ENCODE measurements at regions not wholly inside any gene's neighbourhood (a gene's known extent, or its start where the extent isn't known, plus 50 kb on each side); places are given as distances from the start of the nearest gene placed in this dataset.
"Not testable (repeated sequence)": the region's sequence is repeated elsewhere in the genome, so short reads cannot be mapped to it uniquely, and the experiment has no call there.

GRCh38 chr1:229005556-229005955 is 265.4 kb upstream of the RAB4A start:
- no peak for TF ChIP-seq CTCF (IDR thresholded peaks at IDR 0.05; ENCODE audit: low read depth, low read length, missing control alignments)

DNA sequence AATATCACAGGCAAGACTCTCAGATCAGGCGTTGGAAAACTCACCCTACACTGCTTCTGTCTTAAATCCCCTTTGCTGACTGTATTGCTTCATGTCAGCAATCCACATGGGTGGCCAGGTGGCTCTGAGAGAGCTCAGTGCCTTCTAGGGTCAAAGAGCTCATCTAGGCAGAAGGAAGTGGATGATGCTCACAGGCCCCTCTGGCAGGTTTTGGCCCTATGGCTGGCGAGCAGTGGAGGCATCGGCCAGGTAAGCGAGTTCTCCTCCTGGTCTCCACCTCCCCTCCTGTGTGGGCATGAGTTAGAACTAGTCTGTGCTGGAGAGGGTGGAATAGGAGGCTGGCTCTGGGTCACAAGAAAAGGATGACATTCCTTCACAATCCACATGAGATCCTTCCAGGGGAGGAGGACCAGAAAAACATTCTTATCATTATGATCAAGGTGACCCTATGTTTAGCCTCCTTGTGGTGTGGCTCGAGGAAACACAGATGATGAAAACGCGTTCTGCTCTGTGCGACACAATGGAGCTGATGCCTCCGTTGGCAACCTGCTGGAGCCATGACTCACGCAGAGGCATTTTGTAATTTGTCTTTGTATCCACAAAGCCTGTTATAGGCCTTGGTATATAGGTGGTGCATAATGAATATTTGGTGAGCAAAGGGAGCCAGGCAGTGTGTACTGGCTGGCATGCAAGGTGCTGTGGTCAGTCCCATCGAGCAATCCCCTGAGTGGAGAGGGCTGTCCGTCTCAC is 264.6 kb upstream of the RAB4A start:
- H3K4me3 ChIP-seq (replicated peaks; ENCODE audit: low read depth, low read length): no peak overlapping the region
- no peak for TF ChIP-seq CTCF (IDR thresholded peaks at IDR 0.05; ENCODE audit: low read depth, low read length, missing control alignments)
- DNase-seq (ENCODE audit: extremely low read depth, low read depth): no peak

More at GRCh38 chr1:229005556-229005955, 265.4 kb upstream of the RAB4A start:
- no peak overlapping the region for H3K4me3 ChIP-seq (replicated peaks; ENCODE audit: low read depth, low read length)
- DNase-seq (ENCODE audit: extremely low read depth, low read depth): no peak

- no peak for TF ChIP-seq CTCF (IDR thresholded peaks at IDR 0.05; ENCODE audit: low read depth, low read length, missing control alignments)
- H3K4me3 ChIP-seq (replicated peaks; ENCODE audit: low read depth, low read length): no peak overlapping the region
- DNase-seq (ENCODE audit: extremely low read depth, low read depth): no peak
These were observed 263.7 kb upstream of the RAB4A start for GRCh38 chr1:229007167-229007566.

- DNase-seq (ENCODE audit: extremely low read depth, low read depth): no peak
- H3K4me3 ChIP-seq (replicated peaks; ENCODE audit: low read depth, low read length): no peak overlapping the region
- TF ChIP-seq CTCF (IDR thresholded peaks at IDR 0.05; ENCODE audit: low read depth, low read length, missing control alignments): no peak
These were observed 263.2 kb upstream of the RAB4A start for GRCh38 chr1:229007701-229008100.

GRCh38 chr1:229008347-229008746 is 262.6 kb upstream of the RAB4A start:
- DNase-seq (ENCODE audit: extremely low read depth, low read depth); H3K4me3 ChIP-seq (replicated peaks; ENCODE audit: low read depth, low read length): not testable (repeated sequence)

DNA sequence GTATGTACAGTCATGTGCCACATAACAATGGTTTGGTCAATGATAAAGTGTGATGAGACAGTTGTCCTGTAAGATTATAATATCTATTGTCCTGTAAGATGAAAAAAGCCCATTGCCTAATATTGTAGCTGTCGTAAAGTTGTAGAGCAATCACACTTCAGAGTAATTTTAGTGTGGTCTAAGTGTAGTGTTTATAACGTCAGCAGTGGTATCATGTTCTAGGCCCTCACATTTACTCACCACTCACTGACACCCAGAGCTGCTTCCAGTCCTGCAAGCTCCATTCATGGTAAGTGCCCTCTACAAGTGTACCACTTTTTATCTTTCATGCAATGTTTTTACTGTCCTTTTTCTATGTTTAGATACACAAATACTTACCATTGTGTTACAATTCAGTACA is 259.9 kb upstream of the RAB4A start:
- H3K4me3 ChIP-seq (replicated peaks; ENCODE audit: low read depth, low read length): no peak overlapping the region
- no peak for TF ChIP-seq CTCF (IDR thresholded peaks at IDR 0.05; ENCODE audit: low read depth, low read length, missing control alignments)
- no peak for DNase-seq (ENCODE audit: extremely low read depth, low read depth)

DNA sequence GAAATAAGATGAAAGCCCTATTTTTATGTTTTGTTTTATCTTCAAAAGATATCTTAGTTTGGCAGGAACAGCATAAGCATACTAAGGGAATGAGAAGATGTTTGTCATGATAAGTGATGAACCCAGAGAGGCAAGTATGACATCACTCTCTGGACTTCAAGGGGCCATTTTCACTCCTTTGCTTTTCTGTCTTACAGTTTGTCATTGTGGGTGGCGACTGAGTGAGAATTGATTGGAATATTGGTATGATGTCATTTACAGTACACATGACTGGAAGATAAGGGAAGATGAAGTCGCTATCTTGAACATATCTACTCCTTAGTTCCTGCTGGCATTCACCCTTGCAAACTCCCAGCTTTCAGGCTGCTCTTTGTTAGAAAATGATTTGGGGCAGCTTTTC is 258.1 kb upstream of the RAB4A start:
- TF ChIP-seq CTCF (IDR thresholded peaks at IDR 0.05; ENCODE audit: low read depth, low read length, missing control alignments): no peak
- H3K4me3 ChIP-seq (replicated peaks; ENCODE audit: low read depth, low read length): no peak overlapping the region

More for the DNA sequence above, 258.1 kb upstream of the RAB4A start:
- DNase-seq (ENCODE audit: extremely low read depth, low read depth): no peak

Data from HFF-Myc (cell line).